ENCODE measurements at regions not wholly inside any gene's neighbourhood (a gene's known extent, or its start where the extent isn't known, plus 50 kb on each side); places are given as distances from the start of the nearest gene placed in this dataset.

GRCh38 chr2:64222351-64222750, 78.1 kb upstream of the PELI1 start:
- DNase-seq = no peak

- DNase-seq = no peak
Measured at GRCh38 chr2:64223055-64223454, 78.8 kb upstream of the PELI1 start.

- DNase-seq = no peak
Measured at GRCh38 chr2:64225491-64225890, 81.3 kb upstream of the PELI1 start.

- DNase-seq = no peak
Measured at GRCh38 chr2:64226611-64227010, 82.4 kb upstream of the PELI1 start.

GRCh38 chr2:64227603-64228125, 83.4 kb upstream of the PELI1 start:
- DNase-seq = no peak

- peak; percentile 90 for DNase-seq
Measured at GRCh38 chr2:64228126-64228678, 84.0 kb upstream of the PELI1 start.

GRCh38 chr2:64228918-64229317, 84.7 kb upstream of the PELI1 start:
- DNase-seq = no peak

- no peak for DNase-seq
Measured at GRCh38 chr2:64230540-64230939, 86.3 kb upstream of the PELI1 start.

GRCh38 chr2:64232266-64232665, 88.0 kb upstream of the PELI1 start:
- no peak for DNase-seq

- DNase-seq = no peak
Measured at GRCh38 chr2:64233376-64233922, 89.2 kb upstream of the PELI1 start.

- DNase-seq = peak; percentile 44
Measured at GRCh38 chr2:64234150-64234549, 89.9 kb upstream of the PELI1 start.

- DNase-seq = no peak
Measured at GRCh38 chr2:64234785-64235184, 90.6 kb upstream of the PELI1 start.

- no peak for DNase-seq
Measured at GRCh38 chr2:64237266-64237665, 93.0 kb upstream of the PELI1 start.

GRCh38 chr2:64238799-64239198, 94.6 kb upstream of the PELI1 start:
- no peak for DNase-seq

GRCh38 chr2:64243081-64244036, 99.1 kb upstream of the PELI1 start:
- DNase-seq = no peak

- no peak for DNase-seq
Measured at GRCh38 chr2:64244037-64244416, 99.8 kb upstream of the PELI1 start.

- DNase-seq = no peak
Measured at GRCh38 chr2:64245631-64246030, 101.4 kb upstream of the PELI1 start.

GRCh38 chr2:64246962-64247361, 102.7 kb upstream of the PELI1 start:
- no peak for DNase-seq

- DNase-seq = no peak
Measured at GRCh38 chr2:64249426-64249825, 105.2 kb upstream of the PELI1 start.

GRCh38 chr2:64250063-64250462, 105.8 kb upstream of the PELI1 start:
- DNase-seq = no peak

GRCh38 chr2:64250751-64251423, 106.7 kb upstream of the PELI1 start:
- DNase-seq = no peak

GRCh38 chr2:64251497-64252250, 107.5 kb upstream of the PELI1 start:
- DNase-seq = no peak
